A673 (cell line): ENCODE measurements at regions not wholly inside any gene's neighbourhood (a gene's known extent, or its start where the extent isn't known, plus 50 kb on each side); places are given as distances from the start of the nearest gene placed in this dataset.

Experiments used
- BruUV-seq: library from RNA; stranded (reverse); fragments of 400-500 nt; replicated peaks from 2 replicates; lab custom pipeline; 2021; lab: Mats Ljungman, UMichigan
- CTCF ChIA-PET: fragments of 300-600 bp; sonication (Branson Sonifier 250); formaldehyde crosslinking; loops from one replicate; lab custom pipeline; 2022; ENCODE audit warnings: antibody characterized with exemption; lab: Charles Lee
- POLR2A ChIA-PET: fragments of 300-600 bp; sonication (Branson Sonifier 250); formaldehyde crosslinking; loops from one replicate; lab custom pipeline; 2022; ENCODE audit warnings: antibody characterized with exemption; ENCODE audit not compliant: low non-redundant PET; lab: Charles Lee
- DNase-seq: peaks from one replicate; pipeline ENCODE4 v3.0.0-alpha.2; 2015; ENCODE audit warnings: low spot score
- H3K27ac ChIP-seq: fragments of 200-600 bp; sonication (generic); 2 replicates; pipeline ENCODE4 v1.5.1; 2016; ENCODE audit warnings: mixed run types, low read depth, mild to moderate bottlenecking, mixed read lengths, antibody characterized with exemption, low read length; ENCODE audit not compliant: poor library complexity, severe bottlenecking
- H3K27me3 ChIP-seq: fragments of 200-600 bp; sonication (generic); replicated peaks from 2 replicates; pipeline ENCODE4 v1.6.1; 2017; ENCODE audit warnings: mixed run types, low read depth, mild to moderate bottlenecking, mixed read lengths, antibody characterized with exemption, low read length; ENCODE audit not compliant: insufficient read depth, poor library complexity
- H3K36me3 ChIP-seq: fragments of 200-600 bp; sonication (generic); 2 replicates; pipeline ENCODE4 v1.6.1; 2016; ENCODE audit warnings: mixed run types, mild to moderate bottlenecking, mixed read lengths, antibody characterized with exemption, low read length; ENCODE audit not compliant: insufficient read depth, poor library complexity, severe bottlenecking
- H3K4me1 ChIP-seq: fragments of 200-600 bp; sonication (generic); 2 replicates; pipeline ENCODE4 v1.6.1; 2017; ENCODE audit warnings: mixed run types, mild to moderate bottlenecking, mixed read lengths, antibody characterized with exemption, low read length; ENCODE audit not compliant: insufficient read depth, poor library complexity, severe bottlenecking
- H3K4me3 ChIP-seq: fragments of 200-600 bp; sonication (generic); 2 replicates; pipeline ENCODE4 v1.5.1; 2016; ENCODE audit warnings: low read depth, mixed run types, mild to moderate bottlenecking, mixed read lengths, low read length; ENCODE audit not compliant: poor library complexity, severe bottlenecking
- H3K9me3 ChIP-seq: fragments of 200-600 bp; sonication (generic); 2 replicates; pipeline ENCODE4 v1.6.1; 2016; ENCODE audit warnings: mixed run types, low read depth, mild to moderate bottlenecking, mixed read lengths, antibody characterized with exemption, low read length; ENCODE audit not compliant: poor library complexity, severe bottlenecking
- CTCF ChIP-seq: fragments of 300-800, 200-600 bp; sonication (generic); conservative IDR thresholded peaks from 2 replicates; pipeline ENCODE4 v1.5.1; 2017; ENCODE audit warnings: low read depth, mild to moderate bottlenecking, antibody characterized with exemption, low read length, moderate library complexity, mixed read lengths
- EZH2 ChIP-seq: fragments of 200-600 bp; sonication (generic); IDR thresholded peaks from 2 replicates; pipeline ENCODE4 v1.6.1; 2017; ENCODE audit warnings: borderline replicate concordance, low read depth, mild to moderate bottlenecking, mixed read lengths, antibody characterized with exemption, low read length; ENCODE audit not compliant: poor library complexity, severe bottlenecking
- intact Hi-C: fragments of 100-400 bp; cut with micrococcal nuclease; formaldehyde crosslinking; loops from one replicate; pipeline ENCODE4 v1.10.0; 2022; ENCODE audit not compliant: unreplicated experiment

GRCh38 chr16:86142801-86143236 lies 243.9 kb downstream of the IRF8 start:
- ChIA-PET CTCF (no interaction called here), POLR2A (no interaction called here)
- no TSS peak for BruUV-seq
- H3K4me3 ChIP-seq = no peak overlapping the region
- H3K9me3 ChIP-seq = no peaks in the 10 kb centered on the region
- intact Hi-C loops = no loop called here
- no peak for TF ChIP-seq CTCF
- TF ChIP-seq EZH2 = no peak
- no peaks in the 10 kb centered on the region for H3K4me1 ChIP-seq
- H3K27me3 ChIP-seq = peaks cover 48% of the 10 kb centered on the region
- DNase-seq = no peak
- H3K36me3 ChIP-seq = no peaks in the 10 kb centered on the region
- H3K27ac ChIP-seq = no peak overlapping the region

- POLR2A ChIA-PET = no interaction called here
- H3K36me3 ChIP-seq = no peaks in the 10 kb centered on the region
- DNase-seq = no peak
- no peak overlapping the region for H3K27ac ChIP-seq
- TF ChIP-seq CTCF = no peak
- peaks cover 44% of the 10 kb centered on the region for H3K27me3 ChIP-seq
- intact Hi-C loops = no loop called here
- BruUV-seq = no TSS peak
- no peak overlapping the region for H3K4me3 ChIP-seq
- CTCF ChIA-PET = no interaction called here
- no peaks in the 10 kb centered on the region for H3K4me1 ChIP-seq
- no peaks in the 10 kb centered on the region for H3K9me3 ChIP-seq
Measured at GRCh38 chr16:86143666-86144065, 244.7 kb downstream of the IRF8 start.

- intact Hi-C loops = no loop called here
- TF ChIP-seq EZH2 = no peak
- TF ChIP-seq CTCF = no peak
- H3K9me3 ChIP-seq = no peaks in the 10 kb centered on the region
- peaks cover 44% of the 10 kb centered on the region for H3K27me3 ChIP-seq
- ChIA-PET POLR2A (no interaction called here), CTCF (no interaction called here)
- H3K36me3 ChIP-seq = no peaks in the 10 kb centered on the region
- no peak overlapping the region for H3K4me3 ChIP-seq
- DNase-seq = no peak
- BruUV-seq = no TSS peak
- H3K4me1 ChIP-seq = no peaks in the 10 kb centered on the region
- no peak overlapping the region for H3K27ac ChIP-seq
Measured at GRCh38 chr16:86145669-86146068, 246.7 kb downstream of the IRF8 start.
